PC-3 (cell line): ENCODE measurements at regions not wholly inside any gene's neighbourhood (a gene's known extent, or its start where the extent isn't known, plus 50 kb on each side); places are given as distances from the start of the nearest gene placed in this dataset.

ENCODE experiments used
- EZH2 ChIP-seq: fragments of 300-600 bp; sonication (generic); IDR thresholded peaks from one replicate; pipeline ENCODE4 v1.6.1; 2017; ENCODE audit warnings: antibody characterized with exemption, mild to moderate bottlenecking, low read length; ENCODE audit not compliant: unreplicated experiment
- EZH2phosphoT487 ChIP-seq: fragments of 300-600 bp; sonication (generic); IDR thresholded peaks from 2 replicates; pipeline ENCODE4 v1.6.1; 2018; ENCODE audit warnings: mild to moderate bottlenecking, antibody characterized with exemption, low read length, borderline replicate concordance
- TF ChIP-seq, protein P1 (sequence below): fragments of 300-600 bp; sonication (generic); conservative IDR thresholded peaks from 2 replicates; pipeline ENCODE4 v1.5.1; 2017; ENCODE audit warnings: antibody characterized with exemption, low read depth, mild to moderate bottlenecking, low read length

DNA sequence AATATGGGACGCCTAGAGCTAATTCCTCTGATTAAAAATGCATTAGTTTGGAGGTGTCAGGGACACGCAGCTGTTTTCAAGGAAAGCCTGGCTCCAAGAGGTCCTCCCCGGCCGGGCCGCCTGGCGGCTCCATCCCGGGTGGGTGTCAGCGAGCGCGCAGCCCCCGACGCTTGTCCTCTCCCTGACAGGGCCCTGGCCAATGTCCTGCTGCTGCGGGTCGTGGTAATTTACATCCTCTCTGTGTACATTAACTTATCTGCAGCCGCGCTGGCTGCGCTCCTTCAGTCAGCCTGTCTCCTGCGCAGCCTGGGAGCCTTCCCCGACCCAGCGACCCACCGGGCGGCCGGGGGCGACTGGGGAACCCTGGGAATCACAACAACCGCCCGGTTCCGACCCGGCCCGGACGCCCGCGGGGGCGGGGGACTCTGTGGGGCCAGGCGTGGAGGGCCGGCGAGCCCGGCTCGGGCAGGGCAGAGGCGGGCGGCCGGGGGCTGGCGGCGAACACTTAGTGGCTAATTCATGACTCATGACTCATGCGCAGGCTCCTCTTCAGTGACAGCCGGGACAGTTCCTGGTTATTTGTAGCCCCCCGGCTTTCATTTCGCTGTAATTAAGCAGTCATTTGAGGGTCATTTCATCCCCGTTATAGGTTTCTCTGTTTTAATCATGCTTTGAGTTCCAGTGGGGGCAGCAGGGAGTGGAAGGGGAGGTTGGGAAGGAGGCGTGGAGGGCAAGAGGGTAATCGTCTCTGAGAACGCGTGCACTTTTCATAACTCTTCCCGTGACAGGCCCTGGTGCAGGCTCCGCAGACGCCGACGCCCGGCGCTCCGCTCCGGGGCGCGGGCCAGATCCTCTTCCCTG lies 141.9 kb upstream of the CTAGE1 start:
- TF ChIP-seq, protein P1, sequence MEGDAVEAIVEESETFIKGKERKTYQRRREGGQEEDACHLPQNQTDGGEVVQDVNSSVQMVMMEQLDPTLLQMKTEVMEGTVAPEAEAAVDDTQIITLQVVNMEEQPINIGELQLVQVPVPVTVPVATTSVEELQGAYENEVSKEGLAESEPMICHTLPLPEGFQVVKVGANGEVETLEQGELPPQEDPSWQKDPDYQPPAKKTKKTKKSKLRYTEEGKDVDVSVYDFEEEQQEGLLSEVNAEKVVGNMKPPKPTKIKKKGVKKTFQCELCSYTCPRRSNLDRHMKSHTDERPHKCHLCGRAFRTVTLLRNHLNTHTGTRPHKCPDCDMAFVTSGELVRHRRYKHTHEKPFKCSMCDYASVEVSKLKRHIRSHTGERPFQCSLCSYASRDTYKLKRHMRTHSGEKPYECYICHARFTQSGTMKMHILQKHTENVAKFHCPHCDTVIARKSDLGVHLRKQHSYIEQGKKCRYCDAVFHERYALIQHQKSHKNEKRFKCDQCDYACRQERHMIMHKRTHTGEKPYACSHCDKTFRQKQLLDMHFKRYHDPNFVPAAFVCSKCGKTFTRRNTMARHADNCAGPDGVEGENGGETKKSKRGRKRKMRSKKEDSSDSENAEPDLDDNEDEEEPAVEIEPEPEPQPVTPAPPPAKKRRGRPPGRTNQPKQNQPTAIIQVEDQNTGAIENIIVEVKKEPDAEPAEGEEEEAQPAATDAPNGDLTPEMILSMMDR: no peak
- no peak for TF ChIP-seq EZH2
- no peak for TF ChIP-seq EZH2phosphoT487
